ENCODE measurements at regions not wholly inside any gene's neighbourhood (a gene's known extent, or its start where the extent isn't known, plus 50 kb on each side); places are given as distances from the start of the nearest gene placed in this dataset.

DNA sequence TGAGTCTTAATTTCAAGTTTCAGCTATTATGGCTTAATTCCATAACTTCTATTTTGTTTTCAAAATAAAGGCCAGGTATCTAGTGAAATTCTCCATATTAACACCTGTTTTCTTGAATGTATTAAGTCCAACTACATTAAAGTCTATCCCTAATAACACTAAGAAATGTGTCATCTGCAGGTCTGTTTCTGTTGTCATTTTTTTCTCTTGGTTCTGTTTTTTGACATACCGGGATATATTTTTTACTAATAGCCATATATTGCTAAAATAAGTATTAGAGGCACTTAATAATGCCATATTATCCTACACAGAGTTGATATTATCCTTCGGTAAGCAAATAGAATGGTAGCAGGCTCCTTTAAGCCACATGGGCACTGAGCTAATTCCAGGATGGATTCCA lies 176.0 kb upstream of the MPPED2 start:
- H3K4ac ChIP-seq (ENCODE audit: low read depth, low read length) = no peak overlapping the region
- DNase-seq (no peak), ATAC-seq (ENCODE audit: low read depth) (no peak)
- H3K4me1 ChIP-seq (ENCODE audit: control insufficient read depth, insufficient read depth, low read length) = no peaks in the 10 kb centered on the region
- no peak overlapping the region for H2BK5ac ChIP-seq (ENCODE audit: low read depth, low read length, poor library complexity, severe bottlenecking)
- no peak overlapping the region for H3K4me2 ChIP-seq (ENCODE audit: low read depth, low read length)
- H4K20me1 ChIP-seq (ENCODE audit: insufficient read depth, low read length) = no peaks in the 10 kb centered on the region
- TF ChIP-seq RAD21 (IDR thresholded peaks at IDR 0.05; ENCODE audit: low read length) (no peak), RFX5 (IDR thresholded peaks at IDR 0.05; ENCODE audit: low read depth, low read length) (no peak), FOS (IDR thresholded peaks at IDR 0.05; ENCODE audit: low read depth, low read length) (no peak), NFE2L2 (IDR thresholded peaks at IDR 0.05; ENCODE audit: low read depth, low read length) (no peak), MXI1 (IDR thresholded peaks at IDR 0.05; ENCODE audit: borderline replicate concordance, low read depth, low read length) (no peak), BHLHE40 (IDR thresholded peaks at IDR 0.05; ENCODE audit: low read depth, low read length) (no peak), CHD1 (IDR thresholded peaks at IDR 0.05; ENCODE audit: low read depth, low read length) (no peak), MAZ (IDR thresholded peaks at IDR 0.05; ENCODE audit: borderline replicate concordance, low read depth, low read length) (no peak)
- TF ChIP-seq, protein P1, sequence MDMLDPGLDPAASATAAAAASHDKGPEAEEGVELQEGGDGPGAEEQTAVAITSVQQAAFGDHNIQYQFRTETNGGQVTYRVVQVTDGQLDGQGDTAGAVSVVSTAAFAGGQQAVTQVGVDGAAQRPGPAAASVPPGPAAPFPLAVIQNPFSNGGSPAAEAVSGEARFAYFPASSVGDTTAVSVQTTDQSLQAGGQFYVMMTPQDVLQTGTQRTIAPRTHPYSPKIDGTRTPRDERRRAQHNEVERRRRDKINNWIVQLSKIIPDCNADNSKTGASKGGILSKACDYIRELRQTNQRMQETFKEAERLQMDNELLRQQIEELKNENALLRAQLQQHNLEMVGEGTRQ (IDR thresholded peaks at IDR 0.05; ENCODE audit: low read depth, low read length) = no peak
- TF ChIP-seq, protein P2, sequence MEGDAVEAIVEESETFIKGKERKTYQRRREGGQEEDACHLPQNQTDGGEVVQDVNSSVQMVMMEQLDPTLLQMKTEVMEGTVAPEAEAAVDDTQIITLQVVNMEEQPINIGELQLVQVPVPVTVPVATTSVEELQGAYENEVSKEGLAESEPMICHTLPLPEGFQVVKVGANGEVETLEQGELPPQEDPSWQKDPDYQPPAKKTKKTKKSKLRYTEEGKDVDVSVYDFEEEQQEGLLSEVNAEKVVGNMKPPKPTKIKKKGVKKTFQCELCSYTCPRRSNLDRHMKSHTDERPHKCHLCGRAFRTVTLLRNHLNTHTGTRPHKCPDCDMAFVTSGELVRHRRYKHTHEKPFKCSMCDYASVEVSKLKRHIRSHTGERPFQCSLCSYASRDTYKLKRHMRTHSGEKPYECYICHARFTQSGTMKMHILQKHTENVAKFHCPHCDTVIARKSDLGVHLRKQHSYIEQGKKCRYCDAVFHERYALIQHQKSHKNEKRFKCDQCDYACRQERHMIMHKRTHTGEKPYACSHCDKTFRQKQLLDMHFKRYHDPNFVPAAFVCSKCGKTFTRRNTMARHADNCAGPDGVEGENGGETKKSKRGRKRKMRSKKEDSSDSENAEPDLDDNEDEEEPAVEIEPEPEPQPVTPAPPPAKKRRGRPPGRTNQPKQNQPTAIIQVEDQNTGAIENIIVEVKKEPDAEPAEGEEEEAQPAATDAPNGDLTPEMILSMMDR (conservative IDR thresholded peaks at IDR 0.05; ENCODE audit: low read depth, low read length) = no peak
- TF ChIP-seq, protein P3, sequence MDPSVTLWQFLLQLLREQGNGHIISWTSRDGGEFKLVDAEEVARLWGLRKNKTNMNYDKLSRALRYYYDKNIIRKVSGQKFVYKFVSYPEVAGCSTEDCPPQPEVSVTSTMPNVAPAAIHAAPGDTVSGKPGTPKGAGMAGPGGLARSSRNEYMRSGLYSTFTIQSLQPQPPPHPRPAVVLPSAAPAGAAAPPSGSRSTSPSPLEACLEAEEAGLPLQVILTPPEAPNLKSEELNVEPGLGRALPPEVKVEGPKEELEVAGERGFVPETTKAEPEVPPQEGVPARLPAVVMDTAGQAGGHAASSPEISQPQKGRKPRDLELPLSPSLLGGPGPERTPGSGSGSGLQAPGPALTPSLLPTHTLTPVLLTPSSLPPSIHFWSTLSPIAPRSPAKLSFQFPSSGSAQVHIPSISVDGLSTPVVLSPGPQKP (IDR thresholded peaks at IDR 0.05; ENCODE audit: borderline replicate concordance, low read depth, low read length) = no peak
- WGBS, 2 experiments (ENCODE audit: extremely low coverage in 2 of 2, insufficient read length in 1 of 2) = no CpG with 5 or more reads among the region's 2 CpGs
- no peak overlapping the region for H3K14ac ChIP-seq (replicated peaks; ENCODE audit: low read depth, low read length)
- ChIA-PET POLR2A (ENCODE audit: unreplicated experiment) (no interaction called here), CTCF (no interaction called here)
- H3K27ac ChIP-seq (ENCODE audit: insufficient read depth, low read length) = no peak overlapping the region
- no peak overlapping the region for H3K4me3 ChIP-seq (ENCODE audit: insufficient read depth, low read depth, low read length)
- no peak overlapping the region for H2BK20ac ChIP-seq (ENCODE audit: low read depth, low read length)
- H3K18ac ChIP-seq (ENCODE audit: low read depth, low read length) = no peak overlapping the region
- H3K9ac ChIP-seq (ENCODE audit: low read depth, low read length) = no peak overlapping the region
- H3K9me3 ChIP-seq (ENCODE audit: control insufficient read depth, insufficient read depth, low read length) = 0 out of 2 replicates have a peak, but pooled peaks cover 2% of the 10 kb centered on the region
- no peak overlapping the region for H4K8ac ChIP-seq (ENCODE audit: low read depth in 2 of 2, low read length in 2 of 2)
- H4K5ac ChIP-seq (ENCODE audit: low read depth, low read length) = no peak overlapping the region
- no peak overlapping the region for H2BK15ac ChIP-seq (ENCODE audit: low read depth, low read length)
- no TSS peak for BruUV-seq (replicated peaks)
- H4K91ac ChIP-seq (ENCODE audit: insufficient read depth, low read depth, low read length) = no peak overlapping the region
- H3K9me1 ChIP-seq (ENCODE audit: insufficient read depth, low read length) = no peaks in the 10 kb centered on the region
- H2AFZ ChIP-seq (replicated peaks; ENCODE audit: low read length, poor library complexity) = no peak overlapping the region
- no peaks in the 10 kb centered on the region for H3K36me3 ChIP-seq (ENCODE audit: control insufficient read depth, insufficient read depth, low read length)
- in situ Hi-C loops (cut with MboI; ENCODE audit: low sequenced_read_pairs) = no loop called here
- no peak overlapping the region for H2AK9ac ChIP-seq (replicated peaks; ENCODE audit: low read depth, low read length, poor library complexity)
- H3K27me3 ChIP-seq (ENCODE audit: control insufficient read depth, insufficient read depth, low read length) = no peaks in the 10 kb centered on the region
- no peak overlapping the region for H2AK5ac ChIP-seq (ENCODE audit: low read depth, low read length)
- H3K23ac ChIP-seq (ENCODE audit: low read depth, low read length) = no peak overlapping the region
- intact Hi-C loops (cut with micrococcal nuclease) = no loop called here
- H3K79me1 ChIP-seq (ENCODE audit: low read depth in 1 of 2, low read length in 2 of 2) = no peaks in the 10 kb centered on the region
- no peak overlapping the region for H3K56ac ChIP-seq (ENCODE audit: extremely low read depth, insufficient read depth, low read length)
- dilution Hi-C loops (cut with HindIII; ENCODE audit: low sequenced_read_pairs, unreplicated experiment) = no loop called here
- no peak overlapping the region for H2BK120ac ChIP-seq (ENCODE audit: low read depth, low read length)
